ENCODE measurements at regions not wholly inside any gene's neighbourhood (a gene's known extent, or its start where the extent isn't known, plus 50 kb on each side); places are given as distances from the start of the nearest gene placed in this dataset.

GRCh38 chr5:172548981-172549687 is 91.9 kb upstream of the NEURL1B start:
- Histone ChIP-seq H3K23ac (ENCODE audit: low read depth, low read length, poor library complexity) (no peak overlapping the region), H3K4ac (ENCODE audit: low read length) (no peak overlapping the region), H3K18ac (ENCODE audit: low read length) (peak overlapping the region; percentile 41), H3K9me3 (replicated peaks in 1 of 2; ENCODE audit: control insufficient read depth in 2 of 2, insufficient read depth in 1 of 2, low read depth in 1 of 2, low read length in 2 of 2) (no peaks in the 10 kb centered on the region), H3K27me3 (ENCODE audit: control insufficient read depth in 3 of 3, insufficient read depth in 3 of 3, low read depth in 1 of 3, low read length in 3 of 3) (peaks cover 0 to 18% (median 0%) of the 10 kb centered on the region in 3 experiments), H2BK12ac (ENCODE audit: low read length) (no peak overlapping the region), H2BK5ac (ENCODE audit: low read length) (no peak overlapping the region), H4K8ac (ENCODE audit: low read depth, low read length) (no peak overlapping the region), H3K4me3 (ENCODE audit: low read length in 2 of 2) (no peak overlapping the region), H3K9ac (ENCODE audit: low read depth, low read length, poor library complexity) (no peak overlapping the region), H2BK120ac (ENCODE audit: low read depth, low read length) (no peak overlapping the region), H3K4me1 (ENCODE audit: control insufficient read depth in 2 of 2, insufficient read depth in 1 of 2, low read depth in 1 of 2, low read length in 2 of 2) (peaks cover 8 to 12% of the 10 kb centered on the region in 2 donors), H4K91ac (ENCODE audit: low read depth, low read length, poor library complexity) (no peak overlapping the region), H3K36me3 (replicated peaks in 1 of 2; ENCODE audit: control insufficient read depth in 2 of 2, insufficient read depth in 2 of 2, low read length in 2 of 2) (no peaks in the 10 kb centered on the region), H2BK15ac (ENCODE audit: low read length) (peak overlapping the region; percentile 50), H2AFZ (ENCODE audit: low read length) (peak overlapping the region; percentile 17), H3K79me1 (ENCODE audit: low read depth, low read length) (no peaks in the 10 kb centered on the region), H3K14ac (ENCODE audit: low read length) (no peak overlapping the region), H2AK5ac (ENCODE audit: low read depth, low read length) (no peak overlapping the region), H3K4me2 (ENCODE audit: insufficient read depth, low read length, poor library complexity, severe bottlenecking) (no peak overlapping the region), H3K27ac (replicated peaks; ENCODE audit: low read length) (no peak overlapping the region)
- no CpG with 5 or more reads among the region's 14 CpGs for WGBS, 2 donors (ENCODE audit: extremely low coverage in 2 of 2, insufficient read length in 2 of 2, insufficient replicate concordance in 1 of 2)
- DNase-seq (ENCODE audit: low spot score), result no peak

DNA sequence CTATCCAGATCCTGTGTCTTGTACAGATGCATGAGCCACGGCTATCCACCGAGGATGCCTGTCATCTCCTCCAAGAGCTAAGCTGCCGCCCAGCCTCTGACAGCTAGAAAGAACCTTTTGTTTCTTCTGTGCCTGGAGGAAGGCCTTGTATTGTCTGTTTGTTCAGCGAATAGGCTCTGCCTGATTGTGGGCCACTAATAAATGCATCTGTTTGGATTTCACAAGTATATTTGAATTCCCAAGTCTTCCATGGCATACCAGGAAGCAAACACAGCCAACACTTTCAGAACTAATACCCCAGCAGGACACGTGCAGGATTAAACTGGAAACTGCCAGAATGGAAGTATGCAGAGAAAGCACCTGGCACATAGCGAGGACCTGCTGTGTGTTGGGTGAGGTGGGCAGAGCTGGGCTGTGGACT is 92.7 kb upstream of the NEURL1B start:
- no peak overlapping the region for H3K23ac ChIP-seq (ENCODE audit: low read depth, low read length, poor library complexity)
- no peaks in the 10 kb centered on the region for H3K79me1 ChIP-seq (ENCODE audit: low read depth, low read length)
- no peak overlapping the region for H3K14ac ChIP-seq (ENCODE audit: low read length)
- H4K8ac ChIP-seq (ENCODE audit: low read depth, low read length), result no peak overlapping the region
- H3K4me2 ChIP-seq (ENCODE audit: insufficient read depth, low read length, poor library complexity, severe bottlenecking), result no peak overlapping the region
- H4K91ac ChIP-seq (ENCODE audit: low read depth, low read length, poor library complexity), result no peak overlapping the region
- no peak overlapping the region for H2BK5ac ChIP-seq (ENCODE audit: low read length)
- H3K4me3 ChIP-seq (ENCODE audit: low read length in 2 of 2), result no peak overlapping the region
- H2BK120ac ChIP-seq (ENCODE audit: low read depth, low read length), result no peak overlapping the region
- H3K4ac ChIP-seq (ENCODE audit: low read length), result no peak overlapping the region
- H3K36me3 ChIP-seq (replicated peaks in 1 of 2; ENCODE audit: control insufficient read depth in 2 of 2, insufficient read depth in 2 of 2, low read length in 2 of 2), result no peaks in the 10 kb centered on the region
- H3K18ac ChIP-seq (ENCODE audit: low read length), result no peak overlapping the region
- peaks cover 0 to 18% (median 0%) of the 10 kb centered on the region in 3 experiments for H3K27me3 ChIP-seq (ENCODE audit: control insufficient read depth in 3 of 3, insufficient read depth in 3 of 3, low read depth in 1 of 3, low read length in 3 of 3)
- H3K27ac ChIP-seq (replicated peaks; ENCODE audit: low read length), result peak overlapping the region; percentile 15
- H3K4me1 ChIP-seq (ENCODE audit: control insufficient read depth in 2 of 2, insufficient read depth in 1 of 2, low read depth in 1 of 2, low read length in 2 of 2), result peaks cover 8 to 12% of the 10 kb centered on the region in 2 donors
- peak; percentile 31 for DNase-seq (ENCODE audit: low spot score)
- H3K9ac ChIP-seq (ENCODE audit: low read depth, low read length, poor library complexity), result no peak overlapping the region
- no peak overlapping the region for H2BK15ac ChIP-seq (ENCODE audit: low read length)
- H2BK12ac ChIP-seq (ENCODE audit: low read length), result no peak overlapping the region
- no CpG with 5 or more reads among the region's 6 CpGs for WGBS, 2 donors (ENCODE audit: extremely low coverage in 2 of 2, insufficient read length in 2 of 2, insufficient replicate concordance in 1 of 2)
- H3K9me3 ChIP-seq (replicated peaks in 1 of 2; ENCODE audit: control insufficient read depth in 2 of 2, insufficient read depth in 1 of 2, low read depth in 1 of 2, low read length in 2 of 2), result no peaks in the 10 kb centered on the region
- H2AK5ac ChIP-seq (ENCODE audit: low read depth, low read length), result no peak overlapping the region
- H2AFZ ChIP-seq (ENCODE audit: low read length), result peak overlapping the region; percentile 69

DNA sequence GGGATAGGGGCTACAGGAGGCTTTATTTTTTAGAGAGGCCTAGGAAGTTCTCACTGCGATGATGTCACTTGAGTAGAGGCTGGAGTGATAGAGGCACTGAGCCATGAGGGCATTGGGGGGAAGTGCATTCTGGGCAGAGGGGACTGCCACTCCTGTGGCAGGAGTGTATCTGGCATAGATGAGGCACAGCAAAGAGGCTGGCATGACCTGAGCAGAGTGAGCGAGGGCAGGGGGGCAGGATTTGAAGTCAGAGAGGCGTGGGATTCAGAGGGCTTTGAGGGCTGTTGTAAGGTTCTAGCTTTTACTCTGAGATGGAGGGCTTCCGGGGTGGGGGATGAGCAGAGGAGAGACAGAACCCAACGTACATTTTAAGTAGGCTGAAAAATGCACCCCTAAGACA is 91.9 kb upstream of the SH3PXD2B start:
- Histone ChIP-seq H3K27ac (replicated peaks; ENCODE audit: low read length) (no peak overlapping the region), H3K4ac (ENCODE audit: low read length) (no peak overlapping the region), H3K18ac (ENCODE audit: low read length) (peak overlapping the region; percentile 24), H2BK5ac (ENCODE audit: low read length) (no peak overlapping the region), H3K4me2 (ENCODE audit: insufficient read depth, low read length, poor library complexity, severe bottlenecking) (no peak overlapping the region), H4K8ac (ENCODE audit: low read depth, low read length) (no peak overlapping the region), H2AK5ac (ENCODE audit: low read depth, low read length) (no peak overlapping the region), H2BK15ac (ENCODE audit: low read length) (no peak overlapping the region), H3K23ac (ENCODE audit: low read depth, low read length, poor library complexity) (no peak overlapping the region), H3K4me3 (ENCODE audit: low read length in 2 of 2) (no peak overlapping the region), H3K27me3 (ENCODE audit: control insufficient read depth in 3 of 3, insufficient read depth in 3 of 3, low read depth in 1 of 3, low read length in 3 of 3) (peaks cover 0 to 18% (median 0%) of the 10 kb centered on the region in 3 experiments), H2AFZ (ENCODE audit: low read length) (no peak overlapping the region), H3K4me1 (ENCODE audit: control insufficient read depth in 2 of 2, insufficient read depth in 1 of 2, low read depth in 1 of 2, low read length in 2 of 2) (peaks cover 12 to 13% of the 10 kb centered on the region in 2 donors), H3K79me1 (ENCODE audit: low read depth, low read length) (no peaks in the 10 kb centered on the region), H4K91ac (ENCODE audit: low read depth, low read length, poor library complexity) (no peak overlapping the region), H3K9me3 (replicated peaks in 1 of 2; ENCODE audit: control insufficient read depth in 2 of 2, insufficient read depth in 1 of 2, low read depth in 1 of 2, low read length in 2 of 2) (no peaks in the 10 kb centered on the region), H3K36me3 (replicated peaks in 1 of 2; ENCODE audit: control insufficient read depth in 2 of 2, insufficient read depth in 2 of 2, low read length in 2 of 2) (no peaks in the 10 kb centered on the region), H3K9ac (ENCODE audit: low read depth, low read length, poor library complexity) (no peak overlapping the region), H2BK120ac (ENCODE audit: low read depth, low read length) (no peak overlapping the region), H2BK12ac (ENCODE audit: low read length) (no peak overlapping the region), H3K14ac (ENCODE audit: low read length) (no peak overlapping the region)
- no peak for DNase-seq (ENCODE audit: low spot score)
- no CpG with 5 or more reads among the region's 5 CpGs for WGBS, 2 donors (ENCODE audit: extremely low coverage in 2 of 2, insufficient read length in 2 of 2, insufficient replicate concordance in 1 of 2)

DNA sequence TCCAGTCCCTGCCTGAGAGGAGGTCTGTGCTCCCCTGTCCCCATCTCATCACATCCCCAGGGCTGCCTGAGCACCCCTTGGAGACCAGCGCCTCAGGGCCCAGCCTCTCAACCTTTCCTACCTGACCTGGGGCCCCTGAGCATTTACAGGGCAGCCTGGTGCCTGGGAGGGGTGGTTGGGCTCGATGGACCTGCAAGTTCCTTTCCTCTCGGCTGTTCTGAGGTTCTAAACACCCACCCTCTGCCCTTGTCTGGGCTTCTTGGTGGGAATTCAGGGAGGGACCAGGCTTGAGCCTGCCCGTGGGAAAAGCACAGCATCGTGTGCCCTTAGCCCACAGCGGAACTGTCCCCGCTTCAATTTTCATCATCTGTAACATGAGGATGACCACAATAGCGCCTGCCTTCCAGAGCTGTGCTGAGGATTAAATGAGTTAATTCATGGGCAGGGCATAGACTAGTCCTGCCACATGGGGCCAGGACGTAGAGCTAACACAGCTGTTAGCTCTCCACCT is 91.0 kb upstream of the SH3PXD2B start:
- no peaks in the 10 kb centered on the region for H3K36me3 ChIP-seq (replicated peaks in 1 of 2; ENCODE audit: control insufficient read depth in 2 of 2, insufficient read depth in 2 of 2, low read length in 2 of 2)
- H3K9ac ChIP-seq (ENCODE audit: low read depth, low read length, poor library complexity), result no peak overlapping the region
- H3K27ac ChIP-seq (replicated peaks; ENCODE audit: low read length), result no peak overlapping the region
- H3K4me2 ChIP-seq (ENCODE audit: insufficient read depth, low read length, poor library complexity, severe bottlenecking), result no peak overlapping the region
- DNase-seq (ENCODE audit: low spot score), result no peak
- no peak overlapping the region for H2BK120ac ChIP-seq (ENCODE audit: low read depth, low read length)
- no peak overlapping the region for H4K91ac ChIP-seq (ENCODE audit: low read depth, low read length, poor library complexity)
- H3K23ac ChIP-seq (ENCODE audit: low read depth, low read length, poor library complexity), result no peak overlapping the region
- H2BK5ac ChIP-seq (ENCODE audit: low read length), result no peak overlapping the region
- no peaks in the 10 kb centered on the region for H3K9me3 ChIP-seq (replicated peaks in 1 of 2; ENCODE audit: control insufficient read depth in 2 of 2, insufficient read depth in 1 of 2, low read depth in 1 of 2, low read length in 2 of 2)
- no peak overlapping the region for H2BK12ac ChIP-seq (ENCODE audit: low read length)
- H3K18ac ChIP-seq (ENCODE audit: low read length), result peak overlapping the region; percentile 40
- no peak overlapping the region for H2AFZ ChIP-seq (ENCODE audit: low read length)
- H3K27me3 ChIP-seq (ENCODE audit: control insufficient read depth in 3 of 3, insufficient read depth in 3 of 3, low read depth in 1 of 3, low read length in 3 of 3), result peaks cover 0 to 9% (median 0%) of the 10 kb centered on the region in 3 experiments
- no peak overlapping the region for H3K4ac ChIP-seq (ENCODE audit: low read length)
- peak overlapping the region; percentile 0 for H2BK15ac ChIP-seq (ENCODE audit: low read length)
- no peak overlapping the region for H3K4me3 ChIP-seq (ENCODE audit: low read length in 2 of 2)
- WGBS, 2 donors (ENCODE audit: extremely low coverage in 2 of 2, insufficient read length in 2 of 2, insufficient replicate concordance in 1 of 2), result no CpG with 5 or more reads among the region's 9 CpGs
- H2AK5ac ChIP-seq (ENCODE audit: low read depth, low read length), result no peak overlapping the region
- H3K4me1 ChIP-seq (ENCODE audit: control insufficient read depth in 2 of 2, insufficient read depth in 1 of 2, low read depth in 1 of 2, low read length in 2 of 2), result peaks cover 12 to 15% of the 10 kb centered on the region in 2 donors
- H3K14ac ChIP-seq (ENCODE audit: low read length), result no peak overlapping the region
- no peaks in the 10 kb centered on the region for H3K79me1 ChIP-seq (ENCODE audit: low read depth, low read length)
- H4K8ac ChIP-seq (ENCODE audit: low read depth, low read length), result no peak overlapping the region

Measured in neuronal stem cell (in vitro differentiated cells).